Neural cell (in vitro differentiated cells): ENCODE measurements at regions not wholly inside any gene's neighbourhood (a gene's known extent, or its start where the extent isn't known, plus 50 kb on each side); places are given as distances from the start of the nearest gene placed in this dataset.

Experiments used
- H2AFZ ChIP-seq: fragments of 200-600, 300-800 bp; sonication (generic), shearing (Covaris generic); 2 replicates; pipeline ENCODE4 v1.6.0; 2014; ENCODE audit warnings: low read depth, mild to moderate bottlenecking, antibody characterized with exemption, low read length, moderate library complexity
- H3F3A ChIP-seq: fragments of 200-600 bp; shearing (Covaris generic); 2 replicates; pipeline ENCODE4 v1.6.1; 2016; ENCODE audit warnings: mild to moderate bottlenecking, moderate library complexity, mixed read lengths, antibody characterized with exemption, low read length; ENCODE audit not compliant: insufficient read depth, poor library complexity, severe bottlenecking
- H3K27ac ChIP-seq: fragments of 200-600, 300-800 bp; sonication (generic), shearing (Covaris generic); 2 replicates; pipeline ENCODE4 v1.5.1; 2014; ENCODE audit warnings: mild to moderate bottlenecking, low read length, moderate library complexity
- H3K27me3 ChIP-seq: fragments of 300-800, 200-600 bp; sonication (generic), shearing (Covaris generic); 2 replicates; pipeline ENCODE4 v1.6.0; 2014; ENCODE audit warnings: mild to moderate bottlenecking, low read depth, low read length, moderate library complexity; ENCODE audit not compliant: insufficient read depth
- H3K36me3 ChIP-seq: fragments of 300-800, 200-600 bp; sonication (generic), shearing (Covaris generic); 2 replicates; pipeline ENCODE4 v1.5.1; 2014; ENCODE audit warnings: mild to moderate bottlenecking, antibody characterized with exemption, low read length, moderate library complexity; ENCODE audit not compliant: insufficient read depth
- H3K4me2 ChIP-seq: fragments of 300-800, 200-600 bp; sonication (generic), shearing (Covaris generic); 2 replicates; pipeline ENCODE4 v1.6.0; 2014; ENCODE audit warnings: mild to moderate bottlenecking, low read length
- H3K4me3 ChIP-seq: fragments of 300-800, 200-600 bp; sonication (generic), shearing (Covaris generic); 2 replicates; pipeline ENCODE4 v1.5.1; 2014; ENCODE audit warnings: mild to moderate bottlenecking, low read length, moderate library complexity
- H3K79me2 ChIP-seq: fragments of 200-600 bp; shearing (Covaris generic); replicated peaks from 2 replicates; pipeline ENCODE4 v1.6.0; 2014; ENCODE audit warnings: mild to moderate bottlenecking, low read length, moderate library complexity; ENCODE audit not compliant: insufficient read depth
- H3K9ac ChIP-seq: fragments of 300-800, 200-600 bp; sonication (generic), shearing (Covaris generic); 2 replicates; pipeline ENCODE4 v1.6.1; 2016; ENCODE audit warnings: mild to moderate bottlenecking, low read length, mixed read lengths
- H3K9me2 ChIP-seq: fragments of 200-600 bp; shearing (Covaris generic); 2 replicates; pipeline ENCODE4 v1.6.1; 2016; ENCODE audit warnings: mild to moderate bottlenecking, low read length, mixed read lengths; ENCODE audit not compliant: insufficient read depth
- H3K9me3 ChIP-seq: fragments of 200-600, 300-800 bp; sonication (generic), shearing (Covaris generic); 2 replicates; pipeline ENCODE4 v1.6.1; 2016; ENCODE audit warnings: mild to moderate bottlenecking, mixed run types, low read length, moderate library complexity, mixed read lengths
- H4K20me1 ChIP-seq: fragments of 200-600 bp; shearing (Covaris generic); 2 replicates; pipeline ENCODE4 v1.6.1; 2016; ENCODE audit warnings: mild to moderate bottlenecking, mixed run types; ENCODE audit not compliant: insufficient read depth
- CTCF ChIP-seq: fragments of 450-650 bp; IDR thresholded peaks from 2 replicates; pipeline ENCODE4 v1.5.1; 2014; ENCODE audit warnings: antibody characterized with exemption, mild to moderate bottlenecking, moderate library complexity; ENCODE audit not compliant: poor library complexity, severe bottlenecking
- EZH2 ChIP-seq: fragments of 200-600, 300-800 bp; shearing (Covaris generic), sonication (generic); IDR thresholded peaks from 2 replicates; pipeline ENCODE4 v1.6.1; 2014; ENCODE audit warnings: antibody characterized with exemption, low read length, borderline replicate concordance, mild to moderate bottlenecking; ENCODE audit not compliant: insufficient read depth, poor library complexity, severe bottlenecking
- MXI1 ChIP-seq: fragments of 450-650 bp; conservative IDR thresholded peaks from 2 replicates; pipeline ENCODE4 v1.6.1; 2014; ENCODE audit warnings: antibody characterized with exemption, mild to moderate bottlenecking; ENCODE audit not compliant: poor library complexity, severe bottlenecking
- RAD21 ChIP-seq: fragments of 450-650 bp; conservative IDR thresholded peaks from 2 replicates; pipeline ENCODE4 v1.6.1; 2014; ENCODE audit warnings: antibody characterized with exemption, mild to moderate bottlenecking, moderate library complexity
- REST ChIP-seq: IDR thresholded peaks from 2 replicates; pipeline ENCODE4 v1.6.1; 2012; ENCODE audit warnings: borderline replicate concordance
- SMC3 ChIP-seq: fragments of 450-650 bp; conservative IDR thresholded peaks from 2 replicates; pipeline ENCODE4 v1.6.1; 2014; ENCODE audit warnings: antibody characterized with exemption, mild to moderate bottlenecking, moderate library complexity; ENCODE audit not compliant: poor library complexity

GRCh38 chr10:1928606-1929005, 191.3 kb upstream of the ADARB2 start:
- Histone ChIP-seq H3K4me2 (no peak overlapping the region), H2AFZ (no peak overlapping the region), H3K27me3 (no peaks in the 10 kb centered on the region), H3K36me3 (no peaks in the 10 kb centered on the region), H3K27ac (no peak overlapping the region), H3K9me3 (no peaks in the 10 kb centered on the region), H4K20me1 (no peaks in the 10 kb centered on the region), H3K4me3 (no peak overlapping the region), H3F3A (no peaks in the 10 kb centered on the region), H3K79me2 (no peaks in the 10 kb centered on the region), H3K9ac (no peak overlapping the region), H3K9me2 (no peaks in the 10 kb centered on the region)
- TF ChIP-seq EZH2: no peak
- no peak for TF ChIP-seq CTCF
- no peak for TF ChIP-seq MXI1
- TF ChIP-seq SMC3: no peak
- TF ChIP-seq REST: no peak
- TF ChIP-seq RAD21: no peak

GRCh38 chr10:1923998-1924397, 186.7 kb upstream of the ADARB2 start:
- H3K9me2 ChIP-seq: no peaks in the 10 kb centered on the region
- H3K9ac ChIP-seq: no peak overlapping the region
- H3K27me3 ChIP-seq: no peaks in the 10 kb centered on the region
- no peak overlapping the region for H3K27ac ChIP-seq
- no peak overlapping the region for H3K4me3 ChIP-seq
- H3K9me3 ChIP-seq: no peaks in the 10 kb centered on the region
- H4K20me1 ChIP-seq: no peaks in the 10 kb centered on the region
- no peaks in the 10 kb centered on the region for H3K79me2 ChIP-seq
- H3F3A ChIP-seq: no peaks in the 10 kb centered on the region
- H3K36me3 ChIP-seq: no peaks in the 10 kb centered on the region
- no peak overlapping the region for H2AFZ ChIP-seq
- H3K4me2 ChIP-seq: no peak overlapping the region
- no peak for TF ChIP-seq RAD21
- TF ChIP-seq CTCF: no peak
